ENCODE measurements at regions not wholly inside any gene's neighbourhood (a gene's known extent, or its start where the extent isn't known, plus 50 kb on each side); places are given as distances from the start of the nearest gene placed in this dataset.

DNA sequence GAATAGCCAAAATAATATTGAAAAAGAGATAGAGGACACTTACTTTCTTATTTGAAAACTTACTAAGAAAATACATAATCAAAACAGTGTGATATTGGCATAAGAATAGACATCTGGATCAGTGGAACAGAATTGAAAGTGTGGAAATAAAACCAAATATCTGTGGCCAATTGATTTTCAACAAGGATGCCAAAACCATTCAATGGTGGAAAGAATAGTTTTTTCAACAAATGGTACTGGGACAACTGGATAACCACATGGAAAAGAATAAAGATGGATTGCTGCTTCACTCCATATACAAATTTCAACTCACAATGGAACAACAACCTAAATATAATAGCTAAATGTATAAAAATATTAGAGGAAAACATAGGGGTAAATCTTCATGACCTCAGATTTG is 152.5 kb upstream of the GPR149 start:
- intact Hi-C loops (cut with DNase I) = no loop called here
- Histone ChIP-seq H3K4me3 (no peak overlapping the region), H3K9me3 (no peaks in the 10 kb centered on the region), H3K4me1 (ENCODE audit: insufficient read depth) (no peaks in the 10 kb centered on the region), H3K27ac (no peak overlapping the region), H3K36me3 (no peaks in the 10 kb centered on the region), H3K27me3 (no peaks in the 10 kb centered on the region)
- TF ChIP-seq EP300 (IDR thresholded peaks at IDR 0.05) (no peak), POLR2A (IDR thresholded peaks at IDR 0.05) (no peak)
- TF ChIP-seq, protein P1, sequence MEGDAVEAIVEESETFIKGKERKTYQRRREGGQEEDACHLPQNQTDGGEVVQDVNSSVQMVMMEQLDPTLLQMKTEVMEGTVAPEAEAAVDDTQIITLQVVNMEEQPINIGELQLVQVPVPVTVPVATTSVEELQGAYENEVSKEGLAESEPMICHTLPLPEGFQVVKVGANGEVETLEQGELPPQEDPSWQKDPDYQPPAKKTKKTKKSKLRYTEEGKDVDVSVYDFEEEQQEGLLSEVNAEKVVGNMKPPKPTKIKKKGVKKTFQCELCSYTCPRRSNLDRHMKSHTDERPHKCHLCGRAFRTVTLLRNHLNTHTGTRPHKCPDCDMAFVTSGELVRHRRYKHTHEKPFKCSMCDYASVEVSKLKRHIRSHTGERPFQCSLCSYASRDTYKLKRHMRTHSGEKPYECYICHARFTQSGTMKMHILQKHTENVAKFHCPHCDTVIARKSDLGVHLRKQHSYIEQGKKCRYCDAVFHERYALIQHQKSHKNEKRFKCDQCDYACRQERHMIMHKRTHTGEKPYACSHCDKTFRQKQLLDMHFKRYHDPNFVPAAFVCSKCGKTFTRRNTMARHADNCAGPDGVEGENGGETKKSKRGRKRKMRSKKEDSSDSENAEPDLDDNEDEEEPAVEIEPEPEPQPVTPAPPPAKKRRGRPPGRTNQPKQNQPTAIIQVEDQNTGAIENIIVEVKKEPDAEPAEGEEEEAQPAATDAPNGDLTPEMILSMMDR (IDR thresholded peaks at IDR 0.05) = no peak
- DNase-seq = no peak

DNA sequence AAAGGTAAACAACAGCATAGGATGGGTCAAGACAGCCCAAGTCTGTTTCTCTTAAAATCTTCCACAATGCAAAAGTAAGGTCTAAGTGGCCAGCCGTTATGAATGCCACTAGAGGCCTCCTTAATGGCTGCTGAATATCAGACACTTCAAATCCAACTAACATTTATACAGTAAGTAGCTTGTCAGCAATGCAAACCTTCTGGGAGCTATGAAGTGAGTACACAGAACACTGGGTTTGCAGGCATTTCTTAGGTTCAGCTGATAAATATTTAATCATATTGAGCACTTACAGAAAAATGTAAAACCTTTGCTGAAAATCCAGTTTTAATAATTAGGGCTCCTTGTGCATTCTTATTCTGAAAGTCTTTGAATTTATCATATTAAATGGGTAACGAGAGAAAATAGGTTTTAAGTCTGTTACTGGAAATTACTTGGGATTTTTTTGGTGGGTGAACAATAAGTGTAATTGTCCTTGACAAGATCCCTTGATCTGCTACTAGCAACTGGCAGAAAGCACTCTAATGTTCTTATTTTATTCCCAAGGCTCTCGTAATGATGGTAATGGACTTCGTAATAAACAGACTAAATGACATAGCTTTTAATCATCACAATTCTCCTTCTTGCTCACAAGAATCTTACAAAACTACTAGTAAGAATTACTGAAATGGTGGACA is 141.7 kb upstream of the GPR149 start:
- H3K27me3 ChIP-seq = no peaks in the 10 kb centered on the region
- no peaks in the 10 kb centered on the region for H3K9me3 ChIP-seq
- 63 to 68% (median 67%) methylated on average over 4 of the region's 4 CpGs for WGBS, 3 donors
- TF ChIP-seq EP300 (IDR thresholded peaks at IDR 0.05) = no peak
- no peak overlapping the region for H3K27ac ChIP-seq
- no peak for DNase-seq
- intact Hi-C loops (cut with DNase I) = no loop called here
- no peak overlapping the region for H3K4me3 ChIP-seq
- H3K36me3 ChIP-seq = no peaks in the 10 kb centered on the region
- H3K4me1 ChIP-seq (ENCODE audit: insufficient read depth) = no peaks in the 10 kb centered on the region

DNA sequence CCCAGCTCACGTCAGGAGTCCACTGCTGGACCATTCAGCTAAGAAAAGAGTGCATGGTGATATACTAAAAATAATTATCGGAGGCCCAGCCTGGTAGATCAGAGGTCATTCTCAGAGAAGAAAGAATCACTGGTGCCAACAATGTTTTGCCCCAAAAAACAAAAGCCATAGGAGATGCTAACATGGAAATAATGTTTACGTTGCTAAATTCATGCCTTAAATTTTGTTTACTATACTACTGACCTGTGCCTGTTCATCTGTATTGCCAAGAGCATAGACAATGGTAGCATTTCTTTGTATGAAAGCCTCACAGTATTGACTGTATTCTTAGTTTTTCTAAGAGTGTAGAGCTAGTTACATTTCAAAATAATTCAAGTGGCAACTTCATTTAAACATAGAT is 138.1 kb upstream of the GPR149 start:
- no peaks in the 10 kb centered on the region for H3K27me3 ChIP-seq
- intact Hi-C loops (cut with DNase I) = no loop called here
- H3K27ac ChIP-seq = no peak overlapping the region
- no peaks in the 10 kb centered on the region for H3K36me3 ChIP-seq
- no peaks in the 10 kb centered on the region for H3K4me1 ChIP-seq (ENCODE audit: insufficient read depth)
- H3K9me3 ChIP-seq = no peaks in the 10 kb centered on the region
- no peak overlapping the region for H3K4me3 ChIP-seq
- DNase-seq = no peak
- no peak for TF ChIP-seq POLR2A (IDR thresholded peaks at IDR 0.05)
- TF ChIP-seq EP300 (IDR thresholded peaks at IDR 0.05) = no peak
- TF ChIP-seq, protein P1 (IDR thresholded peaks at IDR 0.05) = no peak
- 68 to 72% (median 68%) methylated on average over 3 of the region's 3 CpGs for WGBS, 3 donors

DNA sequence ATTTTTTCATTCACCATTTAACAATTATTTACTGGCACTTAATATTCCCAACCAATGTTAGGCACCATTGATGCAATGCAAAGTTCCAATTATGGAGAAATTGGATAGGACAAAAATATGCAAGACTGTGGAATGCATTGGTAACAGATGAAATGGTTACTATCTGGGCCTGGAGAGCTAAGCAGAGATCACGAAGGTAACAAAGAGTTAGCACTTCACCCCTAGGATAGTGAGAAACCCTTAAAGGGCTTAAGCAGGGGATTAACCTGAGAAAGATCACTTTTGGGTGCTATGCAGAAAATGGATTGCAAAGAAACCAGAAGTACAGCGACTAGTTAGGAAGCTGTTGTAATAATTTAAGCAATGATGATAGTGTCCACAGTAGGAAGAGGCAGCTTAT is 129.6 kb upstream of the GPR149 start:
- H3K27me3 ChIP-seq = no peaks in the 10 kb centered on the region
- intact Hi-C loops (cut with DNase I) = no loop called here
- WGBS, 3 donors = 73 to 86% (median 77%) methylated on average over 2 of the region's 2 CpGs
- H3K9me3 ChIP-seq = no peaks in the 10 kb centered on the region
- TF ChIP-seq, protein P1 (IDR thresholded peaks at IDR 0.05) = no peak
- no peak for DNase-seq
- H3K4me1 ChIP-seq (ENCODE audit: insufficient read depth) = no peaks in the 10 kb centered on the region
- H3K27ac ChIP-seq = no peak overlapping the region
- H3K4me3 ChIP-seq = no peak overlapping the region
- no peaks in the 10 kb centered on the region for H3K36me3 ChIP-seq

DNA sequence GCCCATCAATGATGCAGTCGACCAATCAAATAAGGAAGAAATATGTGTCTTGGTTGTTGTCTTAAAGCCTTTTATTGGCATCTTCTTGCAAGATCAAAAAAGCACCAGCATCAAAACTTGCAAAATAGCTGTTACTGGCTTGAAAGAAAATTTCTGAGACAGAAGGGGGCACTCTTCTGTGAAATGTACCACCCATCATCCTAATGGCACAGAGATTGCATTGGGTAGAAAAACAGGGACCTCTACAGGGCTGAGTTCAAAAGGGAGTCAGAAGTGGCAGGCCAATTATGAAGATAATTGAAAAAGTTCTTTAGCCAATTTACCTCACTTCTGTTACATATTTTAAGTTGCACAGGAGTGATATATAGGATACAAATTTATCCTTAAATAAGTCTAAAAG is 122.3 kb upstream of the GPR149 start:
- 11 to 25% (median 14%) methylated on average over 1 of the region's 1 CpG for WGBS, 3 donors
- no peak overlapping the region for H3K27ac ChIP-seq

More for the DNA sequence above, 122.3 kb upstream of the GPR149 start:
- H3K9me3 ChIP-seq = no peaks in the 10 kb centered on the region
- H3K4me3 ChIP-seq = no peak overlapping the region
- no peaks in the 10 kb centered on the region for H3K27me3 ChIP-seq
- TF ChIP-seq, protein P1 (IDR thresholded peaks at IDR 0.05) = no peak
- TF ChIP-seq POLR2A (IDR thresholded peaks at IDR 0.05) (no peak), EP300 (IDR thresholded peaks at IDR 0.05) (no peak)
- DNase-seq = no peak
- H3K4me1 ChIP-seq (ENCODE audit: insufficient read depth) = no peaks in the 10 kb centered on the region
- intact Hi-C loops (cut with DNase I) = no loop called here
- H3K36me3 ChIP-seq = no peaks in the 10 kb centered on the region
